ENCODE measurements at regions not wholly inside any gene's neighbourhood (a gene's known extent, or its start where the extent isn't known, plus 50 kb on each side); places are given as distances from the start of the nearest gene placed in this dataset.

DNA sequence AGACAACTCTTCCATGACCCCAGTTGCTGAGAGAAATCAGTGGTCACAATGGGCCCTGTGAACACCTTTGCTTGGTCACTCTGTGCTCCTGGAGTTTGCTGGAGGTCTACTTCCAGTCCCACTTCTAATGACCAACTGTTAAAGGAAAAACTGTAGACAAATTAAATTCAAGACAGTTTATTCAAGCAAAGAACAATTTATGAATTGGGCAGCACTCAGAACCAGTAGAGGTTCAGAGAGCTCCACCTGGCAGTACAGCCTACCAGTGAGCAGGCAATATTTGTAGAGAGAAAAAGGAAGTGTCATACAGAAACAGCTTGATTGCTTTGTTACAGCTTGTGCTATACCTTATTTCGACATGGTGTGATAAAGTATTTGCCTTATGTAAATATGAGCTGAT lies 116.5 kb downstream of the HS3ST3B1 start:
- TF ChIP-seq, protein P1, sequence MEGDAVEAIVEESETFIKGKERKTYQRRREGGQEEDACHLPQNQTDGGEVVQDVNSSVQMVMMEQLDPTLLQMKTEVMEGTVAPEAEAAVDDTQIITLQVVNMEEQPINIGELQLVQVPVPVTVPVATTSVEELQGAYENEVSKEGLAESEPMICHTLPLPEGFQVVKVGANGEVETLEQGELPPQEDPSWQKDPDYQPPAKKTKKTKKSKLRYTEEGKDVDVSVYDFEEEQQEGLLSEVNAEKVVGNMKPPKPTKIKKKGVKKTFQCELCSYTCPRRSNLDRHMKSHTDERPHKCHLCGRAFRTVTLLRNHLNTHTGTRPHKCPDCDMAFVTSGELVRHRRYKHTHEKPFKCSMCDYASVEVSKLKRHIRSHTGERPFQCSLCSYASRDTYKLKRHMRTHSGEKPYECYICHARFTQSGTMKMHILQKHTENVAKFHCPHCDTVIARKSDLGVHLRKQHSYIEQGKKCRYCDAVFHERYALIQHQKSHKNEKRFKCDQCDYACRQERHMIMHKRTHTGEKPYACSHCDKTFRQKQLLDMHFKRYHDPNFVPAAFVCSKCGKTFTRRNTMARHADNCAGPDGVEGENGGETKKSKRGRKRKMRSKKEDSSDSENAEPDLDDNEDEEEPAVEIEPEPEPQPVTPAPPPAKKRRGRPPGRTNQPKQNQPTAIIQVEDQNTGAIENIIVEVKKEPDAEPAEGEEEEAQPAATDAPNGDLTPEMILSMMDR (IDR thresholded peaks at IDR 0.05) = no peak
- TF ChIP-seq POLR2AphosphoS5 (IDR thresholded peaks at IDR 0.05) = no peak
